ENCODE measurements at regions not wholly inside any gene's neighbourhood (a gene's known extent, or its start where the extent isn't known, plus 50 kb on each side); places are given as distances from the start of the nearest gene placed in this dataset.

- no peak overlapping the region for H3K4me3 ChIP-seq (ENCODE audit: low read depth, low read length)
- TF ChIP-seq CTCF (IDR thresholded peaks at IDR 0.05; ENCODE audit: borderline replicate concordance, insufficient read depth, low read depth, low read length), result no peak
These were observed 832.5 kb downstream of the TBC1D22A start for GRCh38 chr22:47594836-47595521.

GRCh38 chr22:47593911-47594311 is 831.5 kb downstream of the TBC1D22A start:
- no peak for TF ChIP-seq CTCF (IDR thresholded peaks at IDR 0.05; ENCODE audit: borderline replicate concordance, insufficient read depth, low read depth, low read length)

GRCh38 chr22:47593291-47593690 is 830.8 kb downstream of the TBC1D22A start:
- no peak overlapping the region for H3K4me3 ChIP-seq (ENCODE audit: low read depth, low read length)
- TF ChIP-seq CTCF (IDR thresholded peaks at IDR 0.05; ENCODE audit: borderline replicate concordance, insufficient read depth, low read depth, low read length), result no peak

More at GRCh38 chr22:47593911-47594311, 831.5 kb downstream of the TBC1D22A start:
- no peak overlapping the region for H3K4me3 ChIP-seq (ENCODE audit: low read depth, low read length)

DNA sequence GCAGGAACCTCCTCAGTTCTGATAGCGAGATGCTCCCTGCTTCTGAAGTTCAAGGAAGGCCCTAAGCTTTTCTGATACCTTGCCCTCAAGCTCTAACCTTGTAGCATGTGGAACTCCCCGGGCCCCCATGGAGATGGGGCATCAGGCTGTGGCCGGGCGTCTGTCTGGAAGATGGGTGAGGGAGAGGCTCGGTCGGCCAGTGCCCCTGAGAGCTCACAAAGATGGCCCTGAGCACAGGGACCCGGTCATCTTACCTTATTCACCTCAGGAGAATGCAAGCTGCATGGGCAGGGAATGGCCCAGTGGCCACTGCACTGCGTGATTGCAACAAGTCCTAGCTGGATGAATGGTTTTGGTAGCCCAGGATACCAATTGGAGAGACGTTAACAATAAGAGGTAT is 830.3 kb downstream of the TBC1D22A start:
- no peak for TF ChIP-seq CTCF (IDR thresholded peaks at IDR 0.05; ENCODE audit: borderline replicate concordance, insufficient read depth, low read depth, low read length)
- H3K4me3 ChIP-seq (ENCODE audit: low read depth, low read length), result no peak overlapping the region

GRCh38 chr22:47591709-47592108 is 829.3 kb downstream of the TBC1D22A start:
- no peak overlapping the region for H3K4me3 ChIP-seq (ENCODE audit: low read depth, low read length)
- no peak for TF ChIP-seq CTCF (IDR thresholded peaks at IDR 0.05; ENCODE audit: borderline replicate concordance, insufficient read depth, low read depth, low read length)

GRCh38 chr22:47591016-47591415 is 828.6 kb downstream of the TBC1D22A start:
- no peak for TF ChIP-seq CTCF (IDR thresholded peaks at IDR 0.05; ENCODE audit: borderline replicate concordance, insufficient read depth, low read depth, low read length)
- H3K4me3 ChIP-seq (ENCODE audit: low read depth, low read length), result no peak overlapping the region
